ENCODE measurements at regions not wholly inside any gene's neighbourhood (a gene's known extent, or its start where the extent isn't known, plus 50 kb on each side); places are given as distances from the start of the nearest gene placed in this dataset.

DNA sequence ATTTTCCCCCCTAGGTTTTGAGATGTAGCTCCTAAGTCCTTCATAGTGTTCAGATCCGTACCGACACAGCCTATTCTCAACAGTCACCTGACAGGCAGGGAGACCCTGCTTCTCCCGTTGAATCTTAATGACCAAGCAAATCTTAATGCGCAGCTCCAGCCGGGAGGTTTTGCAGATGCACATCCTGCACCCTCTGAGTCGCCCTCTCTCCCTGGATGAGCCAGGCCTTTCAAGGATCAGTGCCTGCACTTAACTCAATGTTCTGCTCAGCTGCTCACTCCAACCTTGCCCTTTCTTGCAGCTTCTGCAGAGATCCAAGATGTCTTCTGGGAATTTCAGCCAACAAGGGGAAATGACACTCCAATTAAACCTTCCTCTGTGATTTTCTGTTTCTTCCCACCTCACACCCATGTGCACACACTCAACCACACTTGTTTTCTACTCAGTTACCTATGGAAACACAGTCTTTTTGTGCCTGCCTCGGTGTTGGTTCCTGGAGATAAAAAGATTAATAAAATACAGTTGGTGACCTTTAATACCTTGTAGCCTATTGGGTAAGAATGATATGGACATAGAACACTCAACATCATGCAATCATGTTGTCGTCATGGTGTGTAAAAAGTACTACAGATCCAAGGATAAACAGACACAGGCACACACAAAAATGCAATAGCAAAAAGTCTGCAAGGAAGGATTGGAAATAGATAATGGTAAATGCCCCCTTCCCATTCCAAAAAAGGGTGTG lies 76.9 kb upstream of the DYNLRB2 start:
- TF ChIP-seq, protein P1, sequence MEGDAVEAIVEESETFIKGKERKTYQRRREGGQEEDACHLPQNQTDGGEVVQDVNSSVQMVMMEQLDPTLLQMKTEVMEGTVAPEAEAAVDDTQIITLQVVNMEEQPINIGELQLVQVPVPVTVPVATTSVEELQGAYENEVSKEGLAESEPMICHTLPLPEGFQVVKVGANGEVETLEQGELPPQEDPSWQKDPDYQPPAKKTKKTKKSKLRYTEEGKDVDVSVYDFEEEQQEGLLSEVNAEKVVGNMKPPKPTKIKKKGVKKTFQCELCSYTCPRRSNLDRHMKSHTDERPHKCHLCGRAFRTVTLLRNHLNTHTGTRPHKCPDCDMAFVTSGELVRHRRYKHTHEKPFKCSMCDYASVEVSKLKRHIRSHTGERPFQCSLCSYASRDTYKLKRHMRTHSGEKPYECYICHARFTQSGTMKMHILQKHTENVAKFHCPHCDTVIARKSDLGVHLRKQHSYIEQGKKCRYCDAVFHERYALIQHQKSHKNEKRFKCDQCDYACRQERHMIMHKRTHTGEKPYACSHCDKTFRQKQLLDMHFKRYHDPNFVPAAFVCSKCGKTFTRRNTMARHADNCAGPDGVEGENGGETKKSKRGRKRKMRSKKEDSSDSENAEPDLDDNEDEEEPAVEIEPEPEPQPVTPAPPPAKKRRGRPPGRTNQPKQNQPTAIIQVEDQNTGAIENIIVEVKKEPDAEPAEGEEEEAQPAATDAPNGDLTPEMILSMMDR (conservative IDR thresholded peaks at IDR 0.05), result no peak
- no peak for TF ChIP-seq ZFX (IDR thresholded peaks at IDR 0.05)

Measured in C4-2B (cell line).